ENCODE measurements at regions not wholly inside any gene's neighbourhood (a gene's known extent, or its start where the extent isn't known, plus 50 kb on each side); places are given as distances from the start of the nearest gene placed in this dataset.
"Not testable (repeated sequence)": the region's sequence is repeated elsewhere in the genome, so short reads cannot be mapped to it uniquely, and the experiment has no call there.

DNA sequence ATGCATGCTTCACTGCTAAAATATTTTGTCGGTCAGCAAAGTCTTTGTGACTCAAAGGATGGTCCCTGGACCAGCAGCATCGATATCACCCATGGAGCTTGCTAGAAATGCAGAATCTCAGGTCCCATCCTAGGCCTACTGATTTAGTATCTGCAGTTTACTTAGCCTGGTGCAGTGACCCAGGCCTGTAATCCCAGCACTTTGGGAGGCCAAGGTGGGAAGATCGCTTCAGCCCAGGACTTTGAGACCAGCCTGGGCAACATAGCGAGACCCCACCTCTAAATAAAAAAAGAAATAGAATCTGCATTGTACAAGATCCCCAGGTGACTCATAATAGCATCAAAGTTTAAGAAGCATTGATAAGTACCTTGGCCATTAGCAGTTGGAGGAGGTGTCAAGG is 248.7 kb downstream of the CD83 start:
- DNase-seq (ENCODE audit: low read depth in 2 of 2), result no peak

DNA sequence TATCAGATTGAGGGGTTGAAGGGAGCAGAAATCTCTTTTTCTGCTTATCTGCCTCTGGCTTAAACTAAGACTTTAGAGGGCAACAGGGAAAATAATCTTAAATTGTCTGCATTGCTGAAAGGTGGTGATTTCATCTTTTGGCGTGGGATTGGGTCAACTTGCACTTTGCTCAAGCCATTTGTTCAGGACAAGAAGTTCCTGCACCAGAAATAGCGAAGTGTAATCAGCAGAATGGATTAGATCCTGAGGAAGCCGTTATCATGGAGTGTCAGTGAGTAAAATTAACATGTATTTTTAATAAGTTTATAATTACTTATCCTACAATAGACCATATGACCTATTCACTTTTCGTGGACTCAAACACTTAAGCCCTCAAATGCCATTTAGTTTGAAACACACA is 249.3 kb downstream of the CD83 start:
- DNase-seq (ENCODE audit: low read depth in 2 of 2), result no peak

DNA sequence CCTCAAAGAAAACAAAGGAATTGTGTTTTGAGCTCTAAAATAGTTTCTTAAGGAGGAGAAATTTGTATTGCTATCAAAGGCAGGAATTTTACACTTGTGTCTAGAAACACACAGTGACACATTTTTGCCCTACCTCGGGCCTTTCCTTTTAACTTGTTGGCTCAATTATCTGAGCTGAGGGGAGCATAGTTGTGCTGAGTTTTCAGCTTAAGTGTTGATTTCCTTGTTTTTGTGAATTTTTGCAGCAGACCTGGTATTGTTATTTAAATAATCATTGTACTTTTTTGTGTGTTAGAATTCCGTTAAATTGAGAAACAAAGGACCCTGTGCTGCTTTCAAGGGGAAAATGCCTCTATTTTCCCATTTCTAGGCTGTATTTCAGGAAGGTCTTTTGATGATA is 249.7 kb downstream of the CD83 start:
- DNase-seq (ENCODE audit: low read depth in 2 of 2), result no peak

DNA sequence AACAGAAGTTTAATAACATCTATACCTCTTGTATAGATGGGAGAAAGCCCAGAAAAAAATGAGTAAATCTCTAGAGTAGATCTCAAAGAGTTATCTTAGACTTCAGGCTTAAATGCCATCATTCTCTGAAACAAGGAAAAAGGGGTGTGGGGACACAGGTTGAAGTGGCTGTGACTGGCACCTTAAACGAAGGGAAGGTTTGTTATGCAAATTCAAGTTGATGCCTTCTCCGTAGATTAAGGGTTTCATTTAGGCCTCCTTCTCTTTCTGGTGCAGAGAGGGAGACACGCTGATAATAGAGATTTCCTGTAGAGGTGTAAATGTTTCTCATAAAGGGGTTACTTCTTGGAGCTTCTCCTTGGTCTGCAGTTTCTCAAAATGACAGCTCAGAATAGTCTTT is 252.1 kb downstream of the CD83 start:
- no peak for DNase-seq (ENCODE audit: low read depth in 2 of 2)

DNA sequence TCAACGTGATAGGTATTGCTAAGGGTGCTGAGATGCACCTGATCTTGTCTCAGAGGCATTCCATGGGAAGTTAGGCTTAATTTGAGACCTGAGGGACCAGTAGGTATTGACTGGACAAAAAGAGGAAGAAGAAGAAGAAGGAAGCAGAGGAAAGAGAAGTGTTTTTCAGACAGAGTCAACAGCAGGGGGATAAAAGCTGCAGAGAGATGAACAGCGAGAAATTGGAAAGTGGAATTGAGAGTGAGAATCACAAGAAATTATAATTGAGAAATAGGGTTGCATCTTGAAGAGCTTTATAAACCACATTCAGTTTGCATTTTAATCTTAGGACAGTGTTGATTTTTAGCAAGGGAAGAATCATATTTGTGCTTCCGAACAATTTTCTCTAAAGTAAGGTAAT is 254.0 kb downstream of the CD83 start:
- DNase-seq (ENCODE audit: low read depth in 2 of 2), result no peak

DNA sequence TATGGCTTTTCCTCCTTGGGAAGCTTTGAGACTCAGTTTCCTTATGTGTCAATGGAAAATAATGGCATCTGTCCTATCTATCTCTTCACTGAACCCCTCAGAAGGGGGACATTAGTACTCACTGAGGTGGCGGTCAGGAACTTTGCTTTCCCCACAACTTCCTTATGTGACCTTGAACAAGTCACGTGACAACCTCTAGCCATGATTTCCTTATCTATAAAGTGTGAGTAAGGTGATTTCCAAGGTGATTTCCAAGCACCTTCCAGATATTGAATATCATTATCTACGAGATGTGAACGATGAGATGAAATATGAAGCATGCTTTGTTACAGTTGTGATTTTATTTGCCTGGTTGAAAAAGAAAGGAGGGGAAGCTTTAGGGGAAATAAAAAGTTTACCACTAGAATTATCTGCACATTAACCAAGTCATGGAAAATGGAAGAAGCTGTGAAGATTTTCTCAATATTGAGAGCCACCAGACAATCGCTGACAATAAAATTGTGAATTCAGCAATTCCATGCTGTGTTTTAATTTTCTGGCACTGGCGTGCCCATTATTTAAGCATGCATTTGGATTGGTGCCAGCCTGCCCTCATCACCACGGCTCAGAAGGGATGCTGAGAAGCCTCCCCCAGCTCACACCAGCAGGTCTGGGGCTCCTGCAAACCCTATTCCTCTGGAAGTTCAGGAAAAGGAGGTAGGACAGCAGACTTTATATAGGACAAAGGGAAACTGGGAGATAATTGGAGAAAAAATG is 255.3 kb downstream of the CD83 start:
- DNase-seq (ENCODE audit: low read depth in 2 of 2), result no peak

DNA sequence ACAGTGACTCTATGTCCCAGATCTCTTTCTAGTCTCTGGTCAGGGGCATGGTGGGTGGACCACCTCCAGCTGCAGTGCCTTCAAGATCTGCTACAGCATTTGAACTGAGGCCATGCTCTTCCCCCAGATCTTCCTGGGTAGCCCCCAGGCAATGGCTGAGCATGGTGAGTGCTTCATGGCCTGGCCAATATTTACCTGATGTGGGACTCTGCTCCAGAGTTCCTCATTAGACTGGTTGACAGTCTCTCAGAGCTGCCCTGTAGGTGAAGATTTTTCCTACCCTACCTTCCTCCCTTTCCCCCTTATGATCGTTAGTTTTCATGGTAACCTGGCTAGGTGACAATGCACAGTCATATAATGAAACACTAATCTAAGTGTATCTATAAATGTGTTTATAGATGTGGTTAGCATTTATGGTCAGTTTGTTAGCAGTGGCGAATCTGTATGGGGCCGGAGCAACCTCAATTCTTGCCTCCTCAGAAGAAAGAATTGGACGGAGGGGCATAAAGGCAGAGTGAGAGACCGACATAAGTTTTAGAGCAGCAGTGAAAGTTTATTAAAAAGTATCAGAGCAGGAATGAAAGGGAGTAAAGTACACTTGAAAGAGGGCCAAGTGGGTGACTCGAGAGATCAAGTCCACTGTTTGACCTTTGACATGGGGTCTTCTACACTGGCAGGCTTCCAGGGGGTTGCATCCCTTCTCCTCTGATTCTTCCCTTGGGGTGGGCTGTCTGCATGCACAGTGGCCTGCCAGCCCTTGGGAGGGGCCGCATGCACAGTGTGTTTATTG is 256.3 kb downstream of the CD83 start:
- DNase-seq (ENCODE audit: low read depth in 2 of 2), result no peak

DNA sequence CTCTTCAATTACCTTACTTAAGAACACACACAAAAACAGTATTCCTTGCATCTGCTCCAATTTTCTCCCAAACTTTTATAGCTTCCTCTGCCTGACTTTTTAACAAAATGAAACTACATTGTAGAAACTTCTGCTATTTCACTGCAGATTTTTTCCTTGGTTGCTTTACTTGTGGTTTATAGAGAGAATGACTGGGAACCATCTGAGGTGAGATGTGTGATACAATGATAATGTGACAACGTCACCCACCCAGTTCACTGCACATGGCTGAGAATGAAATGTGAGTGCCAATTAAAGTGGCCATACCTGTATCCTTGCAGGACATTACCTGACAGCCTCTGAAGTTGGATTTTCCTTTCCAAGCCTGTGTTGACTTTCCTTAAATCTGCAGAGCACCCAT is 258.4 kb downstream of the CD83 start:
- DNase-seq (ENCODE audit: low read depth in 2 of 2), result no peak

DNA sequence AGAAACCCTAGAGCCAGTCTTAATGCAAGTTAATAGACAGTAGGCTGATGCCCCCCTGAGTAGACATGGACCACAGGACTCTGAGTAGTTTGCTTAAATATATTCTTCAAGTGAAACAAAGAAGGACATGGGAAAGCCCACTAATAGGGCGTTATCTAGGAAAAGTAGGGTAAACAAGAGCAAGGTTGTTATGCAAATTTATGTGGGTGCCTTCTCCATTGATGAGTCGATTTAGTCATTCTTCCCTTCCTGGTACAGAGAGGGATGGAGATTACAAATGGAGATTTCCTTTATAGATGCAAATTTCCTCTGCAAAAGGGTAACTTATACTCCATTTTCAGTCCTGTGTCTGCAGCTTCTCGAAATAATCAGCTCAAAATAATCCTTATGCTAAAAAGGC is 262.0 kb downstream of the CD83 start:
- no peak for DNase-seq (ENCODE audit: low read depth in 2 of 2)

DNA sequence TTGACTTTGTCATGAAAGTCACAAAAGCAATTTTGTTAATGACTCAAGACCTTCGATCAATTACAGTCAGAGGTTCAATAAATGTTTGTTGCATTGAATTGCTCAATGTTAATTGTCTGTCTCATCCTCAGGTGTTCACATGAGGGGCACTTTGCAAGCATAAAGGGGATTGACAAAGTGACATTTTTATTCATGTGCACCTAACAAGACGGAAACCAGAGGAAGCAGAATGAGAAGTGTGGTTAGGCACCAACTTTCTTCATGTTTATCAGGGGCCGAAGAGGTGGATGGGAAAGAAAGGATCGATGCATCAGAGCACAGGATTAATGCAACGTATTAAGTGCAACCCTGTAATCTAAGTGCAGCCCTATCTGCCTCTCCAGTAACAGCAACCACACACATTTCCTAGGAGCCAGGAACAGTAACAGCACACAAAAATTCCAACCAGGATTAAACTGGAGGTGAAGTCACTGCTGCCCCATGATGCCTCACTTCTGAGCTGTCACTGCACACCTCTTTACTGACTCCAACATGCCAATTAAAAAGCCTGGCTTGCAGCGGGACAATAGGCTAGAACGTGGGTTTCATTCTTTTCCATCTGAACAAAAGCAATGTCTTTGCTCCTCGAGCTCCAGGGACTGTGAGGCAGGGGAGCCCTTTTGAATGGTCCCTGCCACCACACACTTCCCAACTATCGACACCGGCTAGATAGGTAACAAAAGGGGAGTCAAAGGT is 262.7 kb downstream of the CD83 start:
- DNase-seq (ENCODE audit: low read depth in 2 of 2), result no peak

DNA sequence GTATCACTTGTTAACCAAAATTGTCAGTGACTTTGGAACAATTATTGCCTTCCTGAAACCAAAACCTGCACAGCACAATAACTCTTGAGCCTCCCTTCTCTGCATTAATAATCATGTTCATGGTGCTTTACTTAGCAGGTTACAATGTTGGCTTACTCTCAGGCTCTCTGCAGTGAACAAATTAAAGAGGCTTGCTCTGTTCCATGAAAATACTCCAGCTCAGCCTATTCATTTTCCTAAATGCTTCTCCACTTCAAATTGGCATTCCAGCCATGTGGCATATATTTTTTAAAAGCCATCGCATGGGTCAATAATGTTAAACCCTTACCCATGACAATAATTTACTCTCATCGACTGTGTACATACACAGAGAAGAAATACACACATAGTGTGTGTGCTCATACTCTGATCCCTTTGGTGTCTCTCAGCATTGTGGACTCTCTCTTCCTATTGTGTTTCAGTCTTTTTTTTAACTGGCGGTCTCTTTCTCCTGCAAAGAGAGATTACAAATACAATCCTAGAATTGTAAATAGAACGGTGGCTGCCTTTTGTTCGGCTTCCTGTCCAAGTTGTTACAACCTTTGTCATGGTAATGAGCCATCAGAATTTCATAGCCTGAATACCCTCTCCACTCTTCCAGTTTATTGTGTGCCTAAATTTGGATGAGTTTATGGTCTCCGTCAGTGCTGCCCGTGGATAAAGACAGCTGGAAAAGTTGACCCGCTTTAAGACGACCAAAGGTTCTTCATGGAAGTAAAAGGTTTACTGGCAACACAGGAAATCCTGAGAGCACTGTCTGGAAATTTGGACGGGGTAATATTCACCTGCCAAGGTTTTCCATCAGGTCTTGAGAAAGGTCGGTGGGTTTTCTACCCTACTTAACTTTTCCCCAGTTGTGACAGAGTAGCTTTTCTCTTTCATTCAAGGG is 263.6 kb downstream of the CD83 start:
- DNase-seq (ENCODE audit: low read depth in 2 of 2), result no peak

DNA sequence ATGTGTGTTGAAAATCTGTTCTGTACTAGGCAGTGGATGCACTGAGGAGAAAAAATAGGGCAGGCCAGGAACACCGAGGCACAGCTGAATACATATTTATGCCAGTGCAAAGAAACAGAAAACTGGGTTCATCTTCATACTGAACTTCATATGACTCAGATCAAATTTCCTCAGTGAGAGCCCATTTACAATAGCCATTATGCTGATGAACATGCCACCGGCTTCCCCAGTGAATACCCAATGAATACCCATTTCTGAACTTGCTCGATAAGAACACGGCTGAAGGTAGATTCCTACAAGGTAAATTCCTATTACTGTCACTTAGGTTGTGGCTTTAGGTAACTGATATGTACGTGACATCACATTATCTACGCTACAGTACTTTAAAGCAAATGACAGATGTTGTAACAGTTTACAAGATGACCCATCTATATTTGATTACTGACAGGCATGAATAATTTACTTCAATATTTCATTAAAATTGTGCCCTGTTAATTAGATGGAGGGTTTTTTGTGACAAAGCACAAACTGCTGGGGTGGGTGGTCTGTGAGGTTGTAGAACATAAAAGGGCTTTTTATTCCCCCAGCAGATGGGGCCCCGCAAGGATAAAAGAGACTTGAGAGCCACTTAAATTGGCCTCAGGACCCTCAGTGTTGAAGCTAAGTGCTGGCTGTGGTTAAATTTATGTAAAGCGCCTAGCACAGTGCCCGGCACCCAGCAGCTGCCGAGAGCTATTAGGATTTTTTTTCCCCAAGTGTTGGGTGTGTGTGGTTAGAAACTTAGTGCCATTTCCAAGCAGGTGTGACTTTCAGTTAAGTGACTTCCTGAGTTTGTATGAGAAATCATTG is 264.5 kb downstream of the CD83 start:
- DNase-seq (ENCODE audit: low read depth in 2 of 2), result no peak

DNA sequence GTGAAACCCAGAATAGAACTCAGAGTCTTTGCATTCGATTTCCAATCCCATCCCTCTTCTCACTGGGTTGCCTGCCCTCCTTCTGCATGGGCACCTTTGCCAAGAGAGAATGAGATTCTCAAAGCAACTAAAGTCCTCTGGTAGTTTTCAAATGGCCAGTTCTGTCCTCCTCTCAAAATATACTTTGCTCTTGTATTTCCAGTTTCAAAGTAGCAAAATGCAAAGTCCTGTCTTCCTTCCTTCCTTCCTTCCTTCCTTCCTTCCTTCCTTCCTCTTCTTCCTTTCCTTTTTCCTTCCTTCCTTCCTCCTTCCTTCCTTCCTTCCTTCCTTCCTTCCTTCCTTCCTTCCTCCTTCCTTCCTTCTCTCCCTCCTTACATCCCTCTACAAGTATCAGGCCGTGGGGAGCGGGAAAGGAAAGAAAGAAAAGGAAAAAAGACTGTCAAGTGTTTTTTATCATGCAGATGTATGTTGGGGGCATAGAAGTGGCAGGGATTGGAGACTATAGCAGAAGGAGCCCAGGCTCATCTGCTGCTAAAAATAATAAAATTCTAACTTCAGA is 265.2 kb downstream of the CD83 start:
- DNase-seq (ENCODE audit: low read depth in 2 of 2), result no peak

DNA sequence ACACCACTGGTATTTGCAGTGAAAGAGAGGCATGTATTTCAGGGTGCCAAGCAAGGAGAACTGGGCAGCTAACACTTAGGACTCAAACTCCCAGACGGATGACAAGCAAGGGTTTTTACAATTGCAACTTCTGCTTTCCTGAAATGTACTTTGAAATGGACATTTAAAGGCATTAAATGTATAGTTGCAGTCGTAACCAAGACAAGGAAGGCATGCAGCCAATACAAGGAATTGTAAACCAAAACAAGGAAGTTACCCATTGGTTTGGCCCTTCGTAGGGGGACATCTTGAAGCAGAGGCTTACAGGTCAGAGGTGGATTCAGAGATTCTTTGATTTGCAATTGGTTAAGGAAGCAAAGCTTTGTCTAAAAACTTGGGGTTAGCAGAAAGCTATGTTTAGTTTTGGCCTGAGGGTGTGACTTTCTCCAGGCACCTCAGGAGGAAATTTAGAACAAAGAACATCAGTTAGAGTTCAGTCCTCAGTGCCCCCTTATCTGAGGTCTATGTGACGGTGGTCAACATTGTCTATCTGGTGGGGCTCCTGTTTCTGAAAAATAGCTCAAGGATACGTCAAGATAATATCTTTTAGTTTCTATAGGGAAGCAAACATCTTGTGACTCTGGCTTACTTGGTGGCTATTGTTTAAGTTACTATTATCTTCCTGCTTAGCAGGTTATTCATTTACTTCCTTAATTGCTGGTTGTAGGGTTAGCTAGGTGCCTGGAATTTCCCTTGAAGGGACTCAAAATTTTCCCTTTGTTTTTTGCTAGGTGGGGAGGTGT is 266.0 kb downstream of the CD83 start:
- no peak for DNase-seq (ENCODE audit: low read depth in 2 of 2)

DNA sequence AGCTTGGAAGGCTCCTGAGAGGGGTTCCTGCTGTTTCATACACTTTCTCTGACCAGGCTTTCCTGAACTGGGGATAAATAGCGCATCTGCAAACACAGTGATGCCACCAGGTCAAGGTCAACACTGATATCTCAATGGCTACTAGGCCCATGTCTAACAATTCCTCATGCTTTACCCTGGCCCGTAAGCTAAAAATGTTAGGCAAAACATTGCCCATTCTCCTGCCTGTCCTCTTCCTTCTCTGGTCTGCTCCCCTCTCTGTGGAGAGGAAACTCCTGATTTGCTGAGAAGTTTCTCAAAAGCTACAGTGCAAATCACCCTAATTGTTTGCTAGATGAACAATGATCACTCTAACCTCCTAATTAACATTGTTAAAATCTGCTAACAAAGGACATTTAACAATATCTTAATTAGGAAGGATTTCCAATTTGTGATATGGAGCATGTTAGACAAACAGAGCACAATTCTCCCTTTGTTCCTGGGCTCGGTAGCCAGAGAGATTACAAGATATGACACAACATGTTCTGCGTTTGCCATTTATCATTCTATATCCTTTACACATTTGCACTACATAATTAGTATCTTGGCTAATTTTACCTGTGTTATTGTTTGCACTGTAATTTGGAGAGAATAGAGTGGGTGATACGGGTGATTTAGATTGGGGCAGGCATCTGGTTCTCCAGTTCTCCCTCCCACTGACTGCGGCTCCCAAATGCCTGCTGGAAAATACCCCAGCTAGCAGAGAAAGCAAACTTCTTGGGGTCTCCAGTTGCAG is 266.8 kb downstream of the CD83 start:
- no peak for DNase-seq (ENCODE audit: low read depth in 2 of 2)

DNA sequence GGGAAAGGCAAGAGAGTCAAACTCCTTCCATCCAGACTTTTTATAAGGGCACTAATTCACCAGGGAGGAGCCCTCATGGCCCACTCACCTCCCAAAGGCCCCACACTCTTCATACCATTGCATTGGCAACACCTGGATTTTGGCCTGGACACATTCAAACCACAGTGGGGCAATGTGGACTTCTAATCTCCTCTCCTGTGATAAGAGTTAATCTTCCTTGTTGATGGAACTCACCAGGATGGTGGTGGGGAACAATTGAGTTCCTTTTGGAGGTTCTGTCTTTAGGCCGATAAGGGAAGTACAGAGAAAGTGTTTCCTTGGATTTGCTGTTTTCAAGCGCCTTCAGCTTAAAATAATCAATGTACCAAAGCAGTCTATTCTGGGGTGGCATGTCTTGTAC is 268.7 kb downstream of the CD83 start:
- DNase-seq (ENCODE audit: low read depth in 2 of 2), result no peak

DNA sequence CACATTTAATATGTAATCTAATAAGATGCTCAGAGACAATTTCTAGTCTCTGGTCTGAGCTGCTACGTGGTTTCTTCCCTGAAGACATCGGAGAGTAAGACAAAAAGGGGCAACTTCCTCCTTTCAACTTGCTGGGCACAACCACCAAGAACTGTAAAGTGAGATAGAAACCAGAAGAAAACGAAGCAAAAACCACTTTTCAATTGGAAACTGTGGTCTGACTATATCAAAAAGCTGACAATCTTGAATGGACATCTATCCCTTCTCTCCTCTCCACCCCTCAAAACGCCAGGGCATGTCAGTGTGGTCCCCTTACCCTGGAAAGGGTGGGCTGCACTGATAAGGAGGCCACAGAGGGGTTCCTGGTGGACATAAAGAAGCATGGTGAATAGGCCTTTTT is 269.1 kb downstream of the CD83 start:
- DNase-seq (ENCODE audit: low read depth in 2 of 2), result no peak

DNA sequence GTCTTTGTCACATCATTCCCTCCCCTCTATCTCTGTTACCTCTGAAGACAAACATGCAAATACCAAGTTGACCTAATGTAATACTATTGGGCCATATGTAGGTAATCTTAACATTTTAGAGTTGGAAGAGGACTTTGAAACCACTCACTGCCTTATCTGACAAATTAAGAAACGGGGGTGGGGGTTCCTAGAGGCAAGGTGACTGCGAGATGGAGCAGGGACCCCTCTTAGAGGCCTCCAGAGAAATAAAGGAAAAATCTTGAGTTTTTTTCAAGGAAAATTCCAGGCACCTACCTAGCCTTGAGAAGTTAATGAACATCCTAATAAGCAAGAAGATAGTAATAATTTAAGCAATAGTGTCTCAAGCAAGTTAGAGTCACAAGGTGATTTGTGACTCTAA is 270.8 kb downstream of the CD83 start:
- no peak for DNase-seq (ENCODE audit: low read depth in 2 of 2)

DNA sequence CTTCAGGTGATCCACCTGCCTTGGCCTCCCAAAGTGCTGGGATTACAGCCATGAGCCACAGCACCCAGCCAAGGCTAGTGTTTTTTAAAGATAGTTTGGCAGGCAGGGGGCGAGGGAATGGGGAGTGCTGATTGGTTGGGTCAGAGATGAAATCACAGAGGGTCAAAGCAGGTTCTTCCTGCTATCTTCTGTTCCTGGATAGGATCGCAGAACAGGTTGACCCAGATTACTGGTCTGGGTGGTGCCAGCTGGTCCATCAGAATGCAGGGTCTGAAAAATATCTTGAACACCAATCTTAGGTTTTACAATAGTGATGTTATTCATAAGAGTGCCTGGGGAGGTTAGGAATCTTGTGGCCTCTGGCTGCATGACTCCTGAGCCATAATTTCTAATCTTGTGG is 272.2 kb downstream of the CD83 start:
- DNase-seq (ENCODE audit: low read depth in 2 of 2), result not testable (repeated sequence)

Measured in stimulated activated CD8-positive, alpha-beta memory T cell treated with anti-CD3 and anti-CD28 coated beads, Interleukin-15, amount 100 ng/mL, for 48 hours (primary cell).